NCI-H69 (cell line): ENCODE measurements at regions not wholly inside any gene's neighbourhood (a gene's known extent, or its start where the extent isn't known, plus 50 kb on each side); places are given as distances from the start of the nearest gene placed in this dataset.
A peak's percentile ranks its signal among the peaks of the same experiment; 100 is the strongest.
"Not testable (repeated sequence)": the region's sequence is repeated elsewhere in the genome, so short reads cannot be mapped to it uniquely, and the experiment has no call there.

Experiments used
- DNase-seq: peaks from one replicate; lab custom pipeline; 2025; lab: John Stamatoyannopoulos, UW

DNA sequence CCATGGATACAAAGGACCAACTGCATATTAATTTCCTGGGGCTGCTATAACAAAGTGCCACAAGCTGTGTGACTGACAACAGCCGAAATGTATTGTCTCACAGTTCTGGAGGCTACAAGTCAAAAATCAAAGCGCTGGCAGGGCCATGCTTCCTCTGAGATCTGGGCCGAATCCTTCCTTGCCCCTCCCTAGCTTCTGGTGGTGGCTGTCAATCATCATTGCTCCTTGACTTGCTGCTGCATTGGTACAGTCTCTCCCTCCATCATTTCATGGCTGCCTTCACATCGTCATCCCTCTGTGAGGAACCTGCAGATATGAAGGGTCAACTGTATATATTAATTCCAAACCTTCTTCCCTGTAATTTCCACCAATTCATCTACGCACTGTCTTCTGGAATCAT, 118.3 kb downstream of the EXOC5 start:
- DNase-seq: no peak

DNA sequence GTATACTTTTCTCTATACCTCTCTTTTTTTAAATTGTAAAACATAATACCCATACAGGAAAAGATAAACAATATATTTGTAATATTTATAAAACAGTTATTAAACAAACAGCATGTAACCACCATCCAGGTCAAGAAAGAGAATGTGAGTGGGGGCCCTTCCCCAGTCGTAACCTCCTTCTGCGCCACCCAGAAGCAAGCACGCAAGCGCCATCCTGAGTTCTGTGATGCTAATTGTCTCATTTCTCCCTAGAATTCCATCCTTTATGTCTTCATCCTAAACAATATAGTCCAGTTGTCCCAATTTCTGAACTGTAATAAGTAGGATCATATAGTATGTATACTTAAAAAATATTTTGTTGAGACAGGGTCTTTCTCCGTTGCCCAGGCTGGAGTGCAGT, 129.5 kb downstream of the EXOC5 start:
- DNase-seq: peak; percentile 69

DNA sequence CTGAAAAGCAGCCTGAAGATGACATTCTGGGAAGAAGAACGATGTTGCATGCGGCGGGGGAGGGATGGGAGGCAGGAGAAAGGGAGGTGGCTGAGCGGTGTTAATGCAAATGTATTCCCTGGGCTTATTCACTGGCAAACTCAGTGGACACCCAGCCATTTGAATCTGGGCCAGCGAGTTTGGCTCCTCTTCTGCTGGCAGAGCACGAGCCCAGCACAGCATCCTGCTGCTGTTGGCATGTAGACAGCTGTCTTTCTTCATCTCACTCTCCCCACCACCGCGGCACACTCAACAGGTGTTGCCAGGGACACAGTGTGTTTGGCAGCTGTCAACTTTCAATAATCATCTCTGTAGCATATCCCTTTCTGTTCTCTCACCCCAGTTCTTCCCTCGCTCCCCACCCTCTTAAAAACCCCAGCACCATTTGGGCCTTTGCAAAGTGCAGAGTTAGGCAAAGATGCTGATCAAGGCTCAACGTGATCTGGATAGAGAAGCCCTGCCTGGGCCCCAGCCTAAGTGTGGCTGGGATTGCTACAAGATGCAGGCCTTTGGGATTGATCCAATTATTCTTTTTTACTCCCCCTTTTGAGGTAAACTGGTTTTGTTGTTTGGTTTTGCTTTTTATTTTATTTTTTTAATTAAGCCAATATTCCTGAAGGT, 131.9 kb downstream of the EXOC5 start:
- peak; percentile 87 for DNase-seq

DNA sequence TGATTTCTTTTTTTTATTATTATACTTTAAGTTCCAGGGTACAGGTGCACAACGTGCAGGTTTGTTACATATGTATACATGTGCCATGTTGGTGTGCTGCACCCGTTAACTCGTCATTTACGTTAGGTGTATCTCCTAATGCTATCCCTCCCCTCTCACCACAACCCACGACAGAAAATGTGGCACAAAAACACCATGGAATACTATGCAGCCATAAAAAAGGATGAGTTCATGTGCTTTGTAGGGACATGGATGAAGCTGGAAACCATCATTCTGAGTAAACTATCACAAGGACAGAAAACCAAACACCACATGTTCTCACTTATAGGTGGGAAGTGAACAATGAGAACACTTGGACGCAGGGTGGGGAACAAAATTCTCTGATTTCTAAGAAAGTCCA, 140.9 kb downstream of the EXOC5 start:
- DNase-seq: not testable (repeated sequence)

- peak; percentile 94 for DNase-seq
Observed at GRCh38 chr14:57122129-57122528, 146.6 kb downstream of the EXOC5 start.

- DNase-seq: not testable (repeated sequence)
Observed at GRCh38 chr14:57112072-57112807, 156.5 kb downstream of the EXOC5 start.

DNA sequence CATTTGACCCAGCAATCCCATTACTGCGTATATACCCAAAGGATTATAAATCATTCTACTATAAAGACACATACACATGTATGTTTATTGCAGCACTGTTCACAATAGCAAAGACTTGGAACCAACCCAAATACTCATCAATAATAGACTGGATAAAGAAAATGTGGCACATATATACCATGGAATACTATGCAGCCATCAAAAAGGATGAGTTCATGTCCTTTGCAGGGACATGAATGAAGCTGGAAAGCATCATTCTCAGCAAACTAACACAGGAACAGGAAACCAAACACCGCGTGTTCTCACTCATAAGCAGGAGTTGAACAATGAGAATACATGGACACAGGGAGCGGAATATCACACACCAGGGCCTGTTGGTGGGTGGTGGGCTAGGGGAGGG, 158.3 kb downstream of the EXOC5 start:
- DNase-seq: not testable (repeated sequence)

GRCh38 chr14:57091030-57091608, 177.6 kb downstream of the EXOC5 start:
- DNase-seq: peak; percentile 44

DNA sequence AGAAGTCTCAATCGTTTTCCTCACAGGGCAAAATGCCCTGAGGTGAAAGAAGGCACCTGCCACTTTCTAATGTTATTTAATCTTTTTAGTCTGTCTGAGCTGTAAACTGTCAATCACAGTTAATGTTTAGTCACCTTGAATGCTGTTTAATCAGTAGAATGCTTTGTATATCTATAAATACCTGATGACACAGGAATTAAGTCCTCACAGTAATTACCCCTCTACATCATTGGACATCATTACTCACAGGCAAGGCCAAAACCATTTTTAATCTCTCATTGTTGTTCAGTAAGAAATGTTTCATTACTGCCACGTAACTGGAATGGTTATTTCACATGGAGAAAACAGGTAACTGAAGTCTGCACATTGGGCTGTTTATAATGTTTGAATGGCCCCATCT, 178.8 kb downstream of the EXOC5 start:
- peak; percentile 100 for DNase-seq

GRCh38 chr14:57087841-57088240, 180.9 kb downstream of the EXOC5 start:
- peak; percentile 43 for DNase-seq

DNA sequence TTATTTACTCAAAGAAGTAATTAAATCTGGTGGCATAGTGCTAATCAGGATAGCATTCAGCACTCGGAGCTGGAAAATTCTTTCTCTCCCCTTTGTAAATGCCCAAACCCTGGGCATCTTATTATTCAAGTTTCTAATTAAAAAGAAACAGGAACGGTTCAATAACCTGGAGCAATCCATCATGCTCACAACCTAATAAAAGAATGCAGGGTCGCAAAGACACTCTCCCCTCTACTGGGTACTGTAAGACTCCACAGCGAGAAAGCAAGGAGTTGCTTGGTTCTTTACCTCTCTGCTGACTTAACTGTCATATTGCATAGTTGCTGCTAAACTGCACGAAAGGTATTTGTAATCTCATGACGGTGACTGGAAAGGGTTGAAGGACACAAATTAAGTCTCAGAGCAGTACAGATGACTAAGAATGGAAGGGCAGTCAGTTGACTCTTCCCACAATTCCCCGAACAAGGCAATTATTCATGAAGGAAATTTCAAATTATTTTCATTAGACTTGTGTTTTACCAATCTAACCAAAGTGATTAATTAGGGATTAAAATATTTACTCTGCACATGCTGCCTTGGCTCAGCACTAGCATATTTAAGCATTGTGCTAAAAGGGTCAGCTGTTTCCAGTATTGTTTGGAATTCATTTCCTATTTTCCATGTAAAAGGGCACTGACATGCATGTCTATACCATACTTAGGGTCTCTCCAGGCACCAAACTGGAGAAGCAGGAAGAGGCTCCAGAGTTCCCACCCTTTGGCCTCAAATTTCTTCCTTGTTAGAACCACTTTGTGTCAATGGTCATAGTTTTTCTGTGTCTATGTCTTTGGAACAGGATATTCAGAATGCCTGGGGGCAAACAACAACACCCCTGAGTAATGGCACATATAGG, 182.2 kb downstream of the EXOC5 start:
- DNase-seq: peak; percentile 57

DNA sequence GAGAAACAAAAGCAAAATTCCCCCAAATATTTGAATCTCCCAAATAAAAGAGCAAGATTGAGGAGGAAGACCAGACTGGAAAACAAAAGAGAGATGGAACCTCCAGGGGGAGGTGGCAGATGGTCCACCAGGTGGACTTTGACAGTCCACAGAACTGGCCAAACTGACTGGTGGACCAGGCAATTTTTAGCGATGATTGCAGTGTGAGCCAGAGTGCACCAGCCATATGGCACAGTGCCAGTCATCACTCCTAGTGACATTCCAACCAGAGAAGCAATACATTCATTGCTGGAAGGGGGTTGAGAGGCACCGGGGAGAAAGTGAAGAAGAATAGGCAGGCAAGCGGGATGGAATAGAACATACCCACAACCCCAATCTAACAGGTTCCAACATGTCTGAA, 182.9 kb downstream of the EXOC5 start:
- DNase-seq: peak; percentile 96

GRCh38 chr14:57085043-57085442, 183.7 kb downstream of the EXOC5 start:
- peak; percentile 21 for DNase-seq

DNA sequence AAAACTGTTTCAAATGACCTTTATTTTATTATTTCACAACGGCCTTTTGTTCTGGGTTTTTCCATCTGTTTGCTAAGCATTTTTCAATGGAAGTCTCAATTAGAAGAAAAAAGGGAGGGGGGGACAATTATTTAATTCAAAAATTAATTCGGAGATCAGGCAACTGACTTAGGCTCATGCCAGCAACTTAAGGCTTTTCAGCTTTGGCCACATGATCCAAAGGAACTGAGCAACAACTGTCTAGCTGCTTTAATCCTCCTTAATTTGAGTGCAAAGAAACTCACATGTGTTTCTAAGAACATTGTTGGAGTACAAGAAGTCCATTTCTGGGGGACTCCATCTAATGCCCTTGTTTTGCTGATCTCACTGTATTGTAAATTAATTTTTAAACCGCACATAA, 188.0 kb downstream of the EXOC5 start:
- no peak for DNase-seq

- DNase-seq: no peak
Observed at GRCh38 chr14:57078054-57078453, 190.7 kb downstream of the EXOC5 start.

DNA sequence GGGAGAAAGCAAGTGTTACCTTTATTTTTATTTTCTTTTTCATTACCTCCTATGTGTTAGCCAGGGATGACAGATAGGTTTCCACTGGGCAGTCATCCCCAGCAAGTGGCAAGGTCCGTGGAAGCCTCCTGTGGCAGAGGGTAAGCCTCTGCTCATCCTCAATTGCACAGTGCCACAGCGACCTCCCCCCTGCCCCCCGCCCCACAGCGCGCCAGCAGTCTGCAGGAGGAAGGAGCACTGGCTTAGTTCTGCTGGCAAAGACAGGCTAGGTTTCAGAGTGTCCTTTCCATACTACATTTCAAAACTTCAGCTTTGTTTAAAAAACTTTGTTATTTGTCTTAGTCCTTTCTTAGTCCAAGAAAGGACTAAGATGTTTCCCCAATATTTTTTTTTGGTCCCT, 194.7 kb downstream of the EXOC5 start:
- DNase-seq: no peak

GRCh38 chr14:57071639-57072038, 197.1 kb downstream of the EXOC5 start:
- no peak for DNase-seq

GRCh38 chr14:57069702-57070101, 199.0 kb downstream of the EXOC5 start:
- peak; percentile 16 for DNase-seq

DNA sequence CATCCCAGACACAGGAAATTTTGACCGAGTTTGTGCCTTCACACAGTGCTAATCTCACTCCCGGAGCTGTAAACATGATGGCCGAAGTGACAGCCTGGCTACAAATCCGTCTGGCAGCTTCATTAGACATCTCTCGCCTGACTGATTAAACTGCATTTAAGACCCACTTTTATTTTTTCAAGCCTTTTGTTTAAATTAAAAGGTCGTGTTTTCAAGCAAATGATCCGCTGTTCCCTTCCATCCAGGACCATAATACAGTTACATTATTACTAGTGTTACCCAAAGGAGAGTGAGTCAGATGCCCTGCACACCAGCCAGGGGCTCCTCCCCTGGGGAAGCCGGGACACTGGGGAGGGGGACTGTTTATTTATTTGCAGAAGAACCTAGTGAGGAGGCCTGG, 200.2 kb downstream of the EXOC5 start:
- peak; percentile 89 for DNase-seq

DNA sequence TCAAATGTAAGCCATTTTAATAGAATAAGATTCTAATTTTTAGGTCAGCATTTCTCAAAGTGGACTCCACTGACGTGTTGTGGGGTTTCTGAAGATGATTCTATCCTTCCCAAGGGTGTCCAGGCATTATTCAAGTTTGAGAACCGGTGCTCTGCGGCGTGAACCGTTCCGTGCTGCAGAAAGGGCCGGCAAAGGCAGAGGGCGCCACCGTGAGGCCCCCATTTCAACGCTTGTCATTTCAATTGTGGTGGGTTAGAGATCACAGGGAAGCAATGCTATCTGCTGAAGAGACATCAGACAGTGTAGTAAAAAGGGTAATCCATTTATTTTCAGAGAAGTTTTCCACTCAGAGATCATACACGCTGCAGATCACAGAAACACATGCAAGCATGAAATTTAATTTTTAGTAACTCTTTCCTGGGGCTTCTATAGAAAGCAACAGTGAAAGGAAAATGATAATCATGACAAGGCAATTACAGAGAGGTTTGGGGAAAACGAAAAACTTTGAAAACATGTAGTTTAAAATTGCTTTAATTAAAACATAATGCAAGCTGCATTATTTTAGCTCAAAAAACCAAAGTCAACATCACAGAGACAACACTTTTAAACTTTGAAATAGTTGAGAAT, 201.7 kb downstream of the EXOC5 start:
- peak; percentile 91 for DNase-seq

DNA sequence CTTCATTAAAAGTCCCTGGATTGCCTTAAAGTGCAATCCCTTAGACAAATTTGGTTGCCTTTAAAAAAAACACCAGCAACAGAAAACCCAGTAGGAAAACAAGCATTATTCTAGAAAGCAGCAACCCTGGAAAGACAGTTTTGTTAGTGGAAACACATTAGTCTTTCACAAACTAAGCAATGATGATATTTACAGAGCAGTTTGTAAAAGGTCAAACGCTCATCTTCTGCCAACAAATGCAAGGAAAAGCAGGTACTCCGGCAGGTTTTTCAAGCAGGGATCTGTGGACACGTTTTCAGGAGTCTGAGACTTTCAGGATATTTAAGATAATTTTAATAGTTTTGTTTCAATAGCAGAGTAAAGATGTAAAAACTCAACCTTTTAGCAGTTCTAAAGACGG, 202.2 kb downstream of the EXOC5 start:
- peak; percentile 70 for DNase-seq
